Right lobe of liver (tissue), 6 donors: ENCODE measurements at regions not wholly inside any gene's neighbourhood (a gene's known extent, or its start where the extent isn't known, plus 50 kb on each side); places are given as distances from the start of the nearest gene placed in this dataset.
A peak's percentile ranks its signal among the peaks of the same experiment; 100 is the strongest.

ENCODE experiments used
- ATAC-seq, 4 donors: fragments of 200-7000 bp; cut with Tn5 transposase; one replicate each; pipeline ENCODE4 v1.9.1; 2020; ENCODE audit warnings: mild to moderate bottlenecking in 4 of 4, moderate library complexity in 4 of 4
- DNase-seq, 3 donors: peaks; one replicate each; pipeline ENCODE4 v3.0.0-alpha.2; 2020
- H3K27ac ChIP-seq, 3 donors: fragments of 200-600 bp; one replicate each; pipeline ENCODE4 v1.8.0; 2022
- H3K27me3 ChIP-seq, 2 donors: fragments of 200-600 bp; one replicate each; pipeline ENCODE4 v1.8.0; 2022
- H3K36me3 ChIP-seq, 4 donors: fragments of 200-600 bp; sonication (generic) in 1 of 4; one replicate each; pipeline versions ENCODE4 v1.5.1 to v1.8.0; 2017 to 2022; ENCODE audit warnings: control low read depth in 1 of 4
- H3K4me1 ChIP-seq, 4 donors: fragments of 200-600 bp; sonication (generic) in 1 of 4; one replicate each; pipeline versions ENCODE4 v1.5.1 to v1.8.0; 2017 to 2022; ENCODE audit warnings: control low read depth in 1 of 4
- H3K4me3 ChIP-seq, 3 donors: fragments of 200-600 bp; one replicate each; pipeline ENCODE4 v1.8.0; 2022
- H3K9me3 ChIP-seq, 4 donors: fragments of 200-600 bp; sonication (generic) in 1 of 4; one replicate each; pipeline versions ENCODE4 v1.5.1 to v1.8.0; 2017 to 2022; ENCODE audit warnings: control low read depth in 1 of 4
- CTCF ChIP-seq, 4 donors: fragments of 200-600 bp in 3 of 4; fragments of 450-650 bp in 1 of 4; IDR thresholded peaks; one replicate each; pipeline versions ENCODE4 v1.5.1 to v1.8.0; 2016 to 2022; ENCODE audit warnings: antibody characterized with exemption in 4 of 4, mild to moderate bottlenecking in 2 of 4
- POLR2A ChIP-seq: fragments of 450-650 bp; IDR thresholded peaks from one replicate; pipeline ENCODE4 v1.6.1; 2017; ENCODE audit warnings: antibody characterized with exemption, mild to moderate bottlenecking
- WGBS: methylation state at CpG from one replicate; pipeline ENCODE4 v1.1.6; 2018; ENCODE audit warnings: low coverage, low lambda C conversion rate; ENCODE audit not compliant: insufficient coverage; ENCODE audit errors: missing lambda C conversion rate; 5-methylcytosine and 5-hydroxymethylcytosine counted together
- intact Hi-C, 2 donors: fragments of 100-400 bp; cut with DNase I; formaldehyde crosslinking; loops; one replicate each; pipeline versions ENCODE4 v1.11.2 to v1.14.1; 2022
- donor health status: DM: no; HTN: yes; CAD: no.
- donor health status: DM: no; HTN: no; CAD: no.
- donor health status: DM: no; HTN: no; CAD: no.
- donor health status: DM: no; HTN: yes; CAD: no.
- donor health status: DM: no; HTN: yes; CAD: no.

DNA sequence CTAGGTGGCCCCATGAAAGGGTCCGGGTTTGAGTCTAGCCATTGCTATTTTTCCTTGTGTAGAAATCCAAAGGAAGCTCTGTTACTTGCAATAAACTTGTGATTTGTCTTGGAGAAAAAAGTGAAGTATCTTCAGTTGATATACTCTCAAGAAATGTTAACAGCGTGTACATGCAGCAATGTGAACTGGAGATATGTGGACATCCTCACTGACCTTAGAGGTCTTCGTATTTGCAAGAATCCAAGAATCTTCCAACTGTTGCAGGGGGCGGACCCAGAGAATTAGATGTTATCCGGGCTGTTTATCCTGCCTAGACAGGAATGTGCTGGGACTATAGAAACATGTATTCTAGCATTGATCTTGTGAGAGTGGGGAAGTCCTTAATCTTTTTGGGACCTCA, 187.6 kb downstream of the KCNS3 start:
- intact Hi-C loops, result no loop called here
- no peak overlapping the region for H3K27ac ChIP-seq

GRCh38 chr2:18065249-18065648, 186.8 kb downstream of the KCNS3 start:
- Histone ChIP-seq H3K27ac (no peak overlapping the region), H3K36me3 (no peaks in the 10 kb centered on the region), H3K9me3 (no peaks in the 10 kb centered on the region), H3K4me3 (no peak overlapping the region), H3K4me1 (no peaks in the 10 kb centered on the region), H3K27me3 (no peaks in the 10 kb centered on the region)
- no peak for ATAC-seq
- 14% methylated on average over 1 of the region's 1 CpG for WGBS
- TF ChIP-seq CTCF (IDR thresholded peaks at IDR 0.05) (no peak), POLR2A (no peak)
- intact Hi-C loops, result no loop called here
- no peak for DNase-seq

More for the DNA sequence above, 187.6 kb downstream of the KCNS3 start:
- ATAC-seq (no peak), DNase-seq (no peak)
- no peak overlapping the region for H3K4me3 ChIP-seq
- whole genome bisulfite sequencing, result 33% methylated on average over 5 of the region's 5 CpGs
- no peaks in the 10 kb centered on the region for H3K27me3 ChIP-seq
- no peaks in the 10 kb centered on the region for H3K4me1 ChIP-seq
- no peaks in the 10 kb centered on the region for H3K9me3 ChIP-seq
- H3K36me3 ChIP-seq, result no peaks in the 10 kb centered on the region
- TF ChIP-seq POLR2A (no peak), CTCF (IDR thresholded peaks at IDR 0.05) (no peak)

GRCh38 chr2:18063826-18064470, 185.5 kb downstream of the KCNS3 start:
- Histone ChIP-seq H3K36me3 (no peaks in the 10 kb centered on the region), H3K4me1 (no peaks in the 10 kb centered on the region), H3K27ac (no peak overlapping the region), H3K9me3 (no peaks in the 10 kb centered on the region), H3K4me3 (no peak overlapping the region), H3K27me3 (no peaks in the 10 kb centered on the region)
- intact Hi-C loops, result no loop called here
- TF ChIP-seq POLR2A (no peak), CTCF (IDR thresholded peaks at IDR 0.05) (no peak)
- WGBS, result 43% methylated on average over 4 of the region's 4 CpGs
- ATAC-seq, result no peak
- DNase-seq, result no peak

GRCh38 chr2:18062892-18063291, 184.4 kb downstream of the KCNS3 start:
- no peak for TF ChIP-seq CTCF (IDR thresholded peaks at IDR 0.05)
- TF ChIP-seq POLR2A, result no peak
- intact Hi-C loops, result no loop called here
- H3K9me3 ChIP-seq, result no peaks in the 10 kb centered on the region
- H3K4me3 ChIP-seq, result no peak overlapping the region
- WGBS, result 34% methylated on average over 5 of the region's 5 CpGs
- DNase-seq (no peak), ATAC-seq (peak in 2 of 4 donors; percentile 15 to 33)
- no peaks in the 10 kb centered on the region for H3K4me1 ChIP-seq
- no peaks in the 10 kb centered on the region for H3K36me3 ChIP-seq
- no peaks in the 10 kb centered on the region for H3K27me3 ChIP-seq
- no peak overlapping the region for H3K27ac ChIP-seq

- Histone ChIP-seq H3K4me1 (no peaks in the 10 kb centered on the region), H3K27me3 (no peaks in the 10 kb centered on the region), H3K27ac (no peak overlapping the region), H3K36me3 (no peaks in the 10 kb centered on the region), H3K4me3 (no peak overlapping the region), H3K9me3 (no peaks in the 10 kb centered on the region)
- TF ChIP-seq POLR2A (no peak), CTCF (IDR thresholded peaks at IDR 0.05) (no peak)
- intact Hi-C loops, result no loop called here
- DNase-seq (no peak), ATAC-seq (no peak)
- WGBS, result 13% methylated on average over 1 of the region's 1 CpG
These were observed 183.2 kb downstream of the KCNS3 start for GRCh38 chr2:18061717-18062116.
